ENCODE measurements at regions not wholly inside any gene's neighbourhood (a gene's known extent, or its start where the extent isn't known, plus 50 kb on each side); places are given as distances from the start of the nearest gene placed in this dataset.

- no peaks in the 10 kb centered on the region for H3K79me2 ChIP-seq (ENCODE audit: control insufficient read depth, insufficient read depth, low read length)
- H2BK120ac ChIP-seq (ENCODE audit: low read depth, low read length) = no peak overlapping the region
Measured at GRCh38 chr15:72979791-72980190, 72.5 kb upstream of the NEO1 start.

GRCh38 chr15:72979308-72979707, 73.0 kb upstream of the NEO1 start:
- no peak overlapping the region for H3K4me3 ChIP-seq (ENCODE audit: low read length)

More at GRCh38 chr15:72979791-72980190, 72.5 kb upstream of the NEO1 start:
- H4K8ac ChIP-seq (ENCODE audit: low read depth, low read length) = no peak overlapping the region
- no peak overlapping the region for H3K4ac ChIP-seq (ENCODE audit: low read depth, low read length)
- no peak overlapping the region for H2BK5ac ChIP-seq (ENCODE audit: low read length)
- H3K23ac ChIP-seq (ENCODE audit: low read length) = no peak overlapping the region
- H2AK5ac ChIP-seq (ENCODE audit: low read length) = no peak overlapping the region
- no peak overlapping the region for H3K4me2 ChIP-seq (ENCODE audit: low read length)
- H3K27ac ChIP-seq (ENCODE audit: low read depth, low read length) = no peak overlapping the region
- no peaks in the 10 kb centered on the region for H3K4me1 ChIP-seq (ENCODE audit: control insufficient read depth, low read depth, low read length)
- no peak overlapping the region for H4K5ac ChIP-seq (ENCODE audit: low read length)
- H3K27me3 ChIP-seq (ENCODE audit: insufficient read depth, low read length, poor library complexity) = no peaks in the 10 kb centered on the region
- H3K36me3 ChIP-seq (ENCODE audit: control insufficient read depth, insufficient read depth, low read length) = no peaks in the 10 kb centered on the region
- no peak overlapping the region for H3K4me3 ChIP-seq (ENCODE audit: low read length)
- no peak overlapping the region for H3K9ac ChIP-seq (ENCODE audit: low read length)
- no peaks in the 10 kb centered on the region for H3K79me1 ChIP-seq (ENCODE audit: low read length)
- DNase-seq = no peak
- no peak overlapping the region for H3K18ac ChIP-seq (ENCODE audit: low read length)
- WGBS (ENCODE audit: extremely low coverage, insufficient coverage, low lambda C conversion rate) = no CpG with 5 or more reads among the region's 5 CpGs
- no peak overlapping the region for H3K56ac ChIP-seq (ENCODE audit: low read length)
- no peak overlapping the region for H2BK15ac ChIP-seq (replicated peaks; ENCODE audit: low read depth)

GRCh38 chr15:72978223-72978622, 74.0 kb upstream of the NEO1 start:
- Histone ChIP-seq H3K18ac (ENCODE audit: low read length) (no peak overlapping the region), H3K4ac (ENCODE audit: low read depth, low read length) (no peak overlapping the region), H3K56ac (ENCODE audit: low read length) (no peak overlapping the region), H3K4me1 (ENCODE audit: control insufficient read depth, low read depth, low read length) (no peaks in the 10 kb centered on the region), H3K4me2 (ENCODE audit: low read length) (no peak overlapping the region), H2AK5ac (ENCODE audit: low read length) (no peak overlapping the region), H3K4me3 (ENCODE audit: low read length) (no peak overlapping the region), H3K36me3 (ENCODE audit: control insufficient read depth, insufficient read depth, low read length) (no peaks in the 10 kb centered on the region), H2BK15ac (replicated peaks; ENCODE audit: low read depth) (no peak overlapping the region), H3K79me1 (ENCODE audit: low read length) (no peaks in the 10 kb centered on the region), H4K8ac (ENCODE audit: low read depth, low read length) (no peak overlapping the region), H2BK5ac (ENCODE audit: low read length) (no peak overlapping the region), H3K79me2 (ENCODE audit: control insufficient read depth, insufficient read depth, low read length) (no peaks in the 10 kb centered on the region), H3K9ac (ENCODE audit: low read length) (no peak overlapping the region), H3K27ac (ENCODE audit: low read depth, low read length) (no peak overlapping the region), H3K27me3 (ENCODE audit: insufficient read depth, low read length, poor library complexity) (no peaks in the 10 kb centered on the region), H4K5ac (ENCODE audit: low read length) (no peak overlapping the region), H3K23ac (ENCODE audit: low read length) (no peak overlapping the region), H2BK120ac (ENCODE audit: low read depth, low read length) (no peak overlapping the region)
- no CpG with 5 or more reads among the region's 5 CpGs for WGBS (ENCODE audit: extremely low coverage, insufficient coverage, low lambda C conversion rate)
- DNase-seq = no peak

More at GRCh38 chr15:72979308-72979707, 73.0 kb upstream of the NEO1 start:
- Histone ChIP-seq H3K79me2 (ENCODE audit: control insufficient read depth, insufficient read depth, low read length) (no peaks in the 10 kb centered on the region), H3K36me3 (ENCODE audit: control insufficient read depth, insufficient read depth, low read length) (no peaks in the 10 kb centered on the region), H3K56ac (ENCODE audit: low read length) (no peak overlapping the region), H3K23ac (ENCODE audit: low read length) (no peak overlapping the region), H4K8ac (ENCODE audit: low read depth, low read length) (no peak overlapping the region), H3K4me1 (ENCODE audit: control insufficient read depth, low read depth, low read length) (no peaks in the 10 kb centered on the region), H2BK15ac (replicated peaks; ENCODE audit: low read depth) (no peak overlapping the region), H3K9ac (ENCODE audit: low read length) (no peak overlapping the region), H3K4me2 (ENCODE audit: low read length) (no peak overlapping the region), H2BK5ac (ENCODE audit: low read length) (no peak overlapping the region), H3K4ac (ENCODE audit: low read depth, low read length) (no peak overlapping the region), H2BK120ac (ENCODE audit: low read depth, low read length) (no peak overlapping the region), H2AK5ac (ENCODE audit: low read length) (no peak overlapping the region), H3K79me1 (ENCODE audit: low read length) (no peaks in the 10 kb centered on the region), H3K27ac (ENCODE audit: low read depth, low read length) (no peak overlapping the region), H4K5ac (ENCODE audit: low read length) (no peak overlapping the region), H3K18ac (ENCODE audit: low read length) (no peak overlapping the region), H3K27me3 (ENCODE audit: insufficient read depth, low read length, poor library complexity) (no peaks in the 10 kb centered on the region)
- no peak for DNase-seq
- no CpG with 5 or more reads among the region's 5 CpGs for WGBS (ENCODE audit: extremely low coverage, insufficient coverage, low lambda C conversion rate)

- Histone ChIP-seq H3K4me3 (ENCODE audit: low read length) (no peak overlapping the region), H3K4me1 (ENCODE audit: control insufficient read depth, low read depth, low read length) (peaks cover 9% of the 10 kb centered on the region), H3K27me3 (ENCODE audit: insufficient read depth, low read length, poor library complexity) (no peaks in the 10 kb centered on the region), H2BK15ac (replicated peaks; ENCODE audit: low read depth) (no peak overlapping the region), H3K36me3 (ENCODE audit: control insufficient read depth, insufficient read depth, low read length) (no peaks in the 10 kb centered on the region), H3K79me1 (ENCODE audit: low read length) (no peaks in the 10 kb centered on the region), H3K9ac (ENCODE audit: low read length) (no peak overlapping the region), H2AK5ac (ENCODE audit: low read length) (no peak overlapping the region), H3K79me2 (ENCODE audit: control insufficient read depth, insufficient read depth, low read length) (no peaks in the 10 kb centered on the region), H3K18ac (ENCODE audit: low read length) (no peak overlapping the region), H2BK120ac (ENCODE audit: low read depth, low read length) (no peak overlapping the region), H3K4me2 (ENCODE audit: low read length) (no peak overlapping the region), H4K8ac (ENCODE audit: low read depth, low read length) (no peak overlapping the region), H3K56ac (ENCODE audit: low read length) (no peak overlapping the region), H4K5ac (ENCODE audit: low read length) (no peak overlapping the region), H3K27ac (ENCODE audit: low read depth, low read length) (no peak overlapping the region), H2BK5ac (ENCODE audit: low read length) (no peak overlapping the region), H3K23ac (ENCODE audit: low read length) (no peak overlapping the region), H3K4ac (ENCODE audit: low read depth, low read length) (no peak overlapping the region)
- WGBS (ENCODE audit: extremely low coverage, insufficient coverage, low lambda C conversion rate) = no CpG with 5 or more reads among the region's 3 CpGs
- no peak for DNase-seq
Measured at GRCh38 chr15:72972362-72972761, 79.9 kb upstream of the NEO1 start.

- Histone ChIP-seq H3K36me3 (ENCODE audit: control insufficient read depth, insufficient read depth, low read length) (no peaks in the 10 kb centered on the region), H3K27ac (ENCODE audit: low read depth, low read length) (no peak overlapping the region), H3K4me3 (ENCODE audit: low read length) (no peak overlapping the region), H2BK5ac (ENCODE audit: low read length) (no peak overlapping the region), H3K27me3 (ENCODE audit: insufficient read depth, low read length, poor library complexity) (no peaks in the 10 kb centered on the region), H3K23ac (ENCODE audit: low read length) (no peak overlapping the region), H2BK15ac (replicated peaks; ENCODE audit: low read depth) (no peak overlapping the region), H2BK120ac (ENCODE audit: low read depth, low read length) (no peak overlapping the region), H4K5ac (ENCODE audit: low read length) (no peak overlapping the region), H3K9ac (ENCODE audit: low read length) (no peak overlapping the region), H4K8ac (ENCODE audit: low read depth, low read length) (no peak overlapping the region), H3K56ac (ENCODE audit: low read length) (no peak overlapping the region), H3K18ac (ENCODE audit: low read length) (peak overlapping the region; percentile 65), H3K79me2 (ENCODE audit: control insufficient read depth, insufficient read depth, low read length) (no peaks in the 10 kb centered on the region), H3K4ac (ENCODE audit: low read depth, low read length) (no peak overlapping the region), H3K79me1 (ENCODE audit: low read length) (no peaks in the 10 kb centered on the region), H2AK5ac (ENCODE audit: low read length) (no peak overlapping the region), H3K4me2 (ENCODE audit: low read length) (no peak overlapping the region), H3K4me1 (ENCODE audit: control insufficient read depth, low read depth, low read length) (peaks cover 9% of the 10 kb centered on the region)
- DNase-seq = no peak
- WGBS (ENCODE audit: extremely low coverage, insufficient coverage, low lambda C conversion rate) = no CpG with 5 or more reads among the region's 7 CpGs
Measured at GRCh38 chr15:72971766-72972165, 80.5 kb upstream of the NEO1 start.

GRCh38 chr15:72970933-72971760, 81.1 kb upstream of the NEO1 start:
- no peak overlapping the region for H3K27ac ChIP-seq (ENCODE audit: low read depth, low read length)
- no peak overlapping the region for H3K4ac ChIP-seq (ENCODE audit: low read depth, low read length)
- H3K27me3 ChIP-seq (ENCODE audit: insufficient read depth, low read length, poor library complexity) = no peaks in the 10 kb centered on the region
- H3K56ac ChIP-seq (ENCODE audit: low read length) = no peak overlapping the region
- no peak overlapping the region for H2BK15ac ChIP-seq (replicated peaks; ENCODE audit: low read depth)
- H2BK120ac ChIP-seq (ENCODE audit: low read depth, low read length) = no peak overlapping the region
- no peaks in the 10 kb centered on the region for H3K36me3 ChIP-seq (ENCODE audit: control insufficient read depth, insufficient read depth, low read length)
- H3K4me3 ChIP-seq (ENCODE audit: low read length) = no peak overlapping the region
- peaks cover 9% of the 10 kb centered on the region for H3K4me1 ChIP-seq (ENCODE audit: control insufficient read depth, low read depth, low read length)
- no peak overlapping the region for H3K23ac ChIP-seq (ENCODE audit: low read length)
- no peaks in the 10 kb centered on the region for H3K79me2 ChIP-seq (ENCODE audit: control insufficient read depth, insufficient read depth, low read length)
- no peak overlapping the region for H3K4me2 ChIP-seq (ENCODE audit: low read length)
- H3K18ac ChIP-seq (ENCODE audit: low read length) = peak overlapping the region; percentile 65
- H3K9ac ChIP-seq (ENCODE audit: low read length) = no peak overlapping the region
- no peak overlapping the region for H4K5ac ChIP-seq (ENCODE audit: low read length)
- no peak overlapping the region for H2AK5ac ChIP-seq (ENCODE audit: low read length)
- no peaks in the 10 kb centered on the region for H3K79me1 ChIP-seq (ENCODE audit: low read length)
- H4K8ac ChIP-seq (ENCODE audit: low read depth, low read length) = no peak overlapping the region
- DNase-seq = no peak
- no CpG with 5 or more reads among the region's 12 CpGs for WGBS (ENCODE audit: extremely low coverage, insufficient coverage, low lambda C conversion rate)
- H2BK5ac ChIP-seq (ENCODE audit: low read length) = no peak overlapping the region
